Liver (tissue), 8 donors: ENCODE measurements at regions not wholly inside any gene's neighbourhood (a gene's known extent, or its start where the extent isn't known, plus 50 kb on each side); places are given as distances from the start of the nearest gene placed in this dataset.

Experiments
- DNase-seq: peaks from one replicate; pipeline ENCODE4 v3.0.0-alpha.2; 2017; ENCODE audit warnings: low spot score
- H3K27ac ChIP-seq, 2 donors: one replicate each; pipeline ENCODE4 v1.7.0; 2013; ENCODE audit warnings: inconsistent platforms in 2 of 2, low read length in 2 of 2, control low read depth in 1 of 2, low read depth in 1 of 2, mild to moderate bottlenecking in 1 of 2
- H3K27me3 ChIP-seq, 4 donors: one replicate each; pipeline versions ENCODE4 v1.6.1 to v1.7.0; 2013; ENCODE audit warnings: low read length in 3 of 4, inconsistent platforms in 1 of 4, mild to moderate bottlenecking in 1 of 4, moderate library complexity in 1 of 4; ENCODE audit not compliant: control insufficient read depth in 4 of 4, insufficient read depth in 4 of 4
- H3K36me3 ChIP-seq, 4 donors: one replicate each; pipeline versions ENCODE4 v1.6.1 to v1.7.0; 2013; ENCODE audit warnings: low read length in 3 of 4, mild to moderate bottlenecking in 3 of 4, low read depth in 1 of 4, moderate library complexity in 1 of 4; ENCODE audit not compliant: control insufficient read depth in 4 of 4, insufficient read depth in 3 of 4
- H3K4me1 ChIP-seq, 4 donors: one replicate each; pipeline versions ENCODE4 v1.6.1 to v1.7.0; 2013; ENCODE audit warnings: low read length in 3 of 4, mild to moderate bottlenecking in 3 of 4, moderate library complexity in 1 of 4; ENCODE audit not compliant: control insufficient read depth in 4 of 4, insufficient read depth in 4 of 4
- H3K4me3 ChIP-seq, 3 donors: one replicate each; pipeline versions ENCODE4 v1.6.1 to v1.7.0; 2013; ENCODE audit warnings: low read length in 3 of 3, control low read depth in 1 of 3, low read depth in 1 of 3, mild to moderate bottlenecking in 1 of 3
- H3K9ac ChIP-seq, 2 donors: one replicate each; pipeline ENCODE4 v1.7.0; 2013; ENCODE audit warnings: low read length in 2 of 2, mild to moderate bottlenecking in 2 of 2, moderate library complexity in 2 of 2, control low read depth in 1 of 2, low read depth in 1 of 2
- H3K9me3 ChIP-seq, 4 donors: one replicate each; pipeline versions ENCODE4 v1.6.1 to v1.7.0; 2013; ENCODE audit warnings: low read length in 3 of 4; ENCODE audit not compliant: control insufficient read depth in 4 of 4
- EGR1 ChIP-seq, 2 donors: IDR thresholded peaks; 2 replicates each; pipeline ENCODE4 v1.6.1; 2016 to 2018; ENCODE audit warnings: antibody characterized with exemption in 2 of 2, low read depth in 2 of 2
- FOXA1 ChIP-seq: IDR thresholded peaks from 2 replicates; pipeline ENCODE4 v1.6.1; 2016; ENCODE audit warnings: antibody characterized with exemption
- FOXA2 ChIP-seq: IDR thresholded peaks from 2 replicates; pipeline ENCODE4 v1.6.1; 2016; ENCODE audit warnings: antibody characterized with exemption
- GABPA ChIP-seq, 2 donors: IDR thresholded peaks in 1 of 2; conservative IDR thresholded peaks in 1 of 2; 2 replicates each; pipeline ENCODE4 v1.6.1; 2016; ENCODE audit warnings: antibody characterized with exemption in 2 of 2, mild to moderate bottlenecking in 1 of 2, moderate library complexity in 1 of 2
- HNF4A ChIP-seq, 2 donors: conservative IDR thresholded peaks; 2 replicates each; pipeline ENCODE4 v1.6.1; 2016; ENCODE audit warnings: antibody characterized with exemption in 2 of 2, mild to moderate bottlenecking in 2 of 2
- HNF4G ChIP-seq: IDR thresholded peaks from 2 replicates; pipeline ENCODE4 v1.6.1; 2016; ENCODE audit warnings: antibody characterized with exemption
- JUND ChIP-seq, 2 donors: IDR thresholded peaks; 2 replicates each; pipeline ENCODE4 v1.6.1; 2016; ENCODE audit warnings: antibody characterized with exemption in 2 of 2
- RXRA ChIP-seq, 2 donors: IDR thresholded peaks; 2 replicates each; pipeline ENCODE4 v1.6.1; 2017 to 2018; ENCODE audit warnings: antibody characterized with exemption in 2 of 2, mild to moderate bottlenecking in 1 of 2
- SP1 ChIP-seq: IDR thresholded peaks from 2 replicates; pipeline ENCODE4 v1.6.1; 2018; ENCODE audit warnings: antibody characterized with exemption, mild to moderate bottlenecking
- TAF1 ChIP-seq: conservative IDR thresholded peaks from 2 replicates; pipeline ENCODE4 v1.6.1; 2016; ENCODE audit warnings: antibody characterized with exemption, mild to moderate bottlenecking
- YY1 ChIP-seq: IDR thresholded peaks from 2 replicates; pipeline ENCODE4 v1.6.1; 2016; ENCODE audit warnings: antibody characterized with exemption, mild to moderate bottlenecking
- ZBTB33 ChIP-seq: IDR thresholded peaks from 2 replicates; pipeline ENCODE4 v1.6.1; 2016; ENCODE audit warnings: antibody characterized with exemption
- WGBS: extraction: QIAGEN DNeasy Blood & Tissue Kit; methylation state at CpG from one replicate; pipeline ENCODE4 v1.1.7; 2013; 5-methylcytosine and 5-hydroxymethylcytosine counted together
- TF ChIP-seq, protein P1 (sequence below): IDR thresholded peaks from 2 replicates; pipeline ENCODE4 v1.6.1; 2016; ENCODE audit warnings: antibody characterized with exemption
- TF ChIP-seq, protein P2 (sequence below): IDR thresholded peaks from 2 replicates; pipeline ENCODE4 v1.6.1; 2016; ENCODE audit warnings: antibody characterized with exemption, mild to moderate bottlenecking
- TF ChIP-seq, protein P3 (sequence below): fragments of 150-350 bp; IDR thresholded peaks from 2 replicates; pipeline ENCODE4 v1.5.1; 2017; ENCODE audit warnings: improper control_type of control experiment, low read depth, low read length; ENCODE audit not compliant: missing input control
- TF ChIP-seq, protein P4 (sequence below): IDR thresholded peaks from 2 replicates; pipeline ENCODE4 v1.6.1; 2016; ENCODE audit warnings: antibody characterized with exemption
- donor health status: healthy.
- donor health status: healthy.
- donor health status: healthy.
- donor health status: healthy.
- donor health status: healthy.

GRCh38 chr9:26361010-26361409, 531.6 kb downstream of the CAAP1 start:
- H3K9me3 ChIP-seq: no peaks in the 10 kb centered on the region
- no peak overlapping the region for H3K27ac ChIP-seq
- no peaks in the 10 kb centered on the region for H3K4me1 ChIP-seq
- TF ChIP-seq, protein P1, sequence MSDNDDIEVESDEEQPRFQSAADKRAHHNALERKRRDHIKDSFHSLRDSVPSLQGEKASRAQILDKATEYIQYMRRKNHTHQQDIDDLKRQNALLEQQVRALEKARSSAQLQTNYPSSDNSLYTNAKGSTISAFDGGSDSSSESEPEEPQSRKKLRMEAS: no peak
- TF ChIP-seq RXRA (IDR thresholded peaks at IDR 0.05): no peak
- no peak for TF ChIP-seq YY1
- TF ChIP-seq, protein P2, sequence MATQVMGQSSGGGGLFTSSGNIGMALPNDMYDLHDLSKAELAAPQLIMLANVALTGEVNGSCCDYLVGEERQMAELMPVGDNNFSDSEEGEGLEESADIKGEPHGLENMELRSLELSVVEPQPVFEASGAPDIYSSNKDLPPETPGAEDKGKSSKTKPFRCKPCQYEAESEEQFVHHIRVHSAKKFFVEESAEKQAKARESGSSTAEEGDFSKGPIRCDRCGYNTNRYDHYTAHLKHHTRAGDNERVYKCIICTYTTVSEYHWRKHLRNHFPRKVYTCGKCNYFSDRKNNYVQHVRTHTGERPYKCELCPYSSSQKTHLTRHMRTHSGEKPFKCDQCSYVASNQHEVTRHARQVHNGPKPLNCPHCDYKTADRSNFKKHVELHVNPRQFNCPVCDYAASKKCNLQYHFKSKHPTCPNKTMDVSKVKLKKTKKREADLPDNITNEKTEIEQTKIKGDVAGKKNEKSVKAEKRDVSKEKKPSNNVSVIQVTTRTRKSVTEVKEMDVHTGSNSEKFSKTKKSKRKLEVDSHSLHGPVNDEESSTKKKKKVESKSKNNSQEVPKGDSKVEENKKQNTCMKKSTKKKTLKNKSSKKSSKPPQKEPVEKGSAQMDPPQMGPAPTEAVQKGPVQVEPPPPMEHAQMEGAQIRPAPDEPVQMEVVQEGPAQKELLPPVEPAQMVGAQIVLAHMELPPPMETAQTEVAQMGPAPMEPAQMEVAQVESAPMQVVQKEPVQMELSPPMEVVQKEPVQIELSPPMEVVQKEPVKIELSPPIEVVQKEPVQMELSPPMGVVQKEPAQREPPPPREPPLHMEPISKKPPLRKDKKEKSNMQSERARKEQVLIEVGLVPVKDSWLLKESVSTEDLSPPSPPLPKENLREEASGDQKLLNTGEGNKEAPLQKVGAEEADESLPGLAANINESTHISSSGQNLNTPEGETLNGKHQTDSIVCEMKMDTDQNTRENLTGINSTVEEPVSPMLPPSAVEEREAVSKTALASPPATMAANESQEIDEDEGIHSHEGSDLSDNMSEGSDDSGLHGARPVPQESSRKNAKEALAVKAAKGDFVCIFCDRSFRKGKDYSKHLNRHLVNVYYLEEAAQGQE: no peak
- no peak overlapping the region for H3K4me3 ChIP-seq
- H3K9ac ChIP-seq: no peak overlapping the region
- H3K36me3 ChIP-seq: no peaks in the 10 kb centered on the region
- H3K27me3 ChIP-seq: no peaks in the 10 kb centered on the region
- WGBS: 72% methylated on average over 2 of the region's 2 CpGs
- DNase-seq: no peak

- H3K4me1 ChIP-seq: no peaks in the 10 kb centered on the region
- H3K36me3 ChIP-seq: no peaks in the 10 kb centered on the region
- DNase-seq: no peak
- TF ChIP-seq JUND (IDR thresholded peaks at IDR 0.05) (no peak), FOXA2 (no peak), HNF4G (no peak), EGR1 (IDR thresholded peaks at IDR 0.05; ENCODE audit: low read depth in 2 of 2) (no peak), TAF1 (no peak), SP1 (no peak), YY1 (no peak), GABPA (IDR thresholded peaks at IDR 0.05 in 1 of 2, conservative IDR thresholded peaks at IDR 0.05 in 1 of 2) (no peak), RXRA (IDR thresholded peaks at IDR 0.05) (no peak), HNF4A (conservative IDR thresholded peaks at IDR 0.05) (no peak), ZBTB33 (no peak), FOXA1 (no peak)
- TF ChIP-seq, protein P1: no peak
- TF ChIP-seq, protein P3, sequence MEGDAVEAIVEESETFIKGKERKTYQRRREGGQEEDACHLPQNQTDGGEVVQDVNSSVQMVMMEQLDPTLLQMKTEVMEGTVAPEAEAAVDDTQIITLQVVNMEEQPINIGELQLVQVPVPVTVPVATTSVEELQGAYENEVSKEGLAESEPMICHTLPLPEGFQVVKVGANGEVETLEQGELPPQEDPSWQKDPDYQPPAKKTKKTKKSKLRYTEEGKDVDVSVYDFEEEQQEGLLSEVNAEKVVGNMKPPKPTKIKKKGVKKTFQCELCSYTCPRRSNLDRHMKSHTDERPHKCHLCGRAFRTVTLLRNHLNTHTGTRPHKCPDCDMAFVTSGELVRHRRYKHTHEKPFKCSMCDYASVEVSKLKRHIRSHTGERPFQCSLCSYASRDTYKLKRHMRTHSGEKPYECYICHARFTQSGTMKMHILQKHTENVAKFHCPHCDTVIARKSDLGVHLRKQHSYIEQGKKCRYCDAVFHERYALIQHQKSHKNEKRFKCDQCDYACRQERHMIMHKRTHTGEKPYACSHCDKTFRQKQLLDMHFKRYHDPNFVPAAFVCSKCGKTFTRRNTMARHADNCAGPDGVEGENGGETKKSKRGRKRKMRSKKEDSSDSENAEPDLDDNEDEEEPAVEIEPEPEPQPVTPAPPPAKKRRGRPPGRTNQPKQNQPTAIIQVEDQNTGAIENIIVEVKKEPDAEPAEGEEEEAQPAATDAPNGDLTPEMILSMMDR: no peak
- TF ChIP-seq, protein P2: no peak
- TF ChIP-seq, protein P4, sequence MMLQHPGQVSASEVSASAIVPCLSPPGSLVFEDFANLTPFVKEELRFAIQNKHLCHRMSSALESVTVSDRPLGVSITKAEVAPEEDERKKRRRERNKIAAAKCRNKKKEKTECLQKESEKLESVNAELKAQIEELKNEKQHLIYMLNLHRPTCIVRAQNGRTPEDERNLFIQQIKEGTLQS: no peak
- H3K27ac ChIP-seq: no peak overlapping the region
- H3K27me3 ChIP-seq: no peaks in the 10 kb centered on the region
- H3K9me3 ChIP-seq: no peaks in the 10 kb centered on the region
- no peak overlapping the region for H3K9ac ChIP-seq
- no peak overlapping the region for H3K4me3 ChIP-seq
These were observed 533.8 kb downstream of the CAAP1 start for GRCh38 chr9:26358836-26359235.
